ENCODE measurements at regions not wholly inside any gene's neighbourhood (a gene's known extent, or its start where the extent isn't known, plus 50 kb on each side); places are given as distances from the start of the nearest gene placed in this dataset.

DNA sequence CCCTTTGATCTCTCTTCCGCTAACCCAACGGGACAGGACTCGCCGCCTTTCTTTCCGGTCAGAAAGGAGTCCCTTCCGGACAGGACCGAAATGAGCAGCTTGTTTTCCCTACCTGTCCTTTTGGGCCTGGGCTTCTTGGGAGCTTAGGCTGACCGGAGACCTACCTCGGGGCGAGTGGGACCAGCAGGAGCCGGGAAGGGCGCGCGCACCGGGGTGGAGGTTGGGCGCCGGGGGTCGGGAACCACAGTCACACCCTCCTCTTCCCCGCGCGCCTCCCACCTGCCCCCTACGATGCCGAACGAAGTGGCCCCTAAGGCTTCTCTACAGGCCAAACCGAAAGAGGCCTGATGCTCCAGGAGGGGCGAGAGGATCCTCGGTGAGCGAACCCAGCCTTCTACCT, 95.2 kb downstream of the PRKAB2 start:
- TF ChIP-seq, protein P1, sequence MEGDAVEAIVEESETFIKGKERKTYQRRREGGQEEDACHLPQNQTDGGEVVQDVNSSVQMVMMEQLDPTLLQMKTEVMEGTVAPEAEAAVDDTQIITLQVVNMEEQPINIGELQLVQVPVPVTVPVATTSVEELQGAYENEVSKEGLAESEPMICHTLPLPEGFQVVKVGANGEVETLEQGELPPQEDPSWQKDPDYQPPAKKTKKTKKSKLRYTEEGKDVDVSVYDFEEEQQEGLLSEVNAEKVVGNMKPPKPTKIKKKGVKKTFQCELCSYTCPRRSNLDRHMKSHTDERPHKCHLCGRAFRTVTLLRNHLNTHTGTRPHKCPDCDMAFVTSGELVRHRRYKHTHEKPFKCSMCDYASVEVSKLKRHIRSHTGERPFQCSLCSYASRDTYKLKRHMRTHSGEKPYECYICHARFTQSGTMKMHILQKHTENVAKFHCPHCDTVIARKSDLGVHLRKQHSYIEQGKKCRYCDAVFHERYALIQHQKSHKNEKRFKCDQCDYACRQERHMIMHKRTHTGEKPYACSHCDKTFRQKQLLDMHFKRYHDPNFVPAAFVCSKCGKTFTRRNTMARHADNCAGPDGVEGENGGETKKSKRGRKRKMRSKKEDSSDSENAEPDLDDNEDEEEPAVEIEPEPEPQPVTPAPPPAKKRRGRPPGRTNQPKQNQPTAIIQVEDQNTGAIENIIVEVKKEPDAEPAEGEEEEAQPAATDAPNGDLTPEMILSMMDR (IDR thresholded peaks at IDR 0.05): no peak
- no peak for TF ChIP-seq POLR2A (IDR thresholded peaks at IDR 0.05)

All from heart left ventricle (tissue), 13 donors.